Left lung (tissue), 4 donors: ENCODE measurements at regions not wholly inside any gene's neighbourhood (a gene's known extent, or its start where the extent isn't known, plus 50 kb on each side); places are given as distances from the start of the nearest gene placed in this dataset.
A peak's percentile ranks its signal among the peaks of the same experiment; 100 is the strongest.

Experiments used
- ATAC-seq: fragments of 200-7000 bp; cut with Tn5 transposase; one replicate; pipeline ENCODE4 v1.9.1; 2020; ENCODE audit warnings: moderate library complexity
- DNase-seq, 4 donors: peaks; one replicate each; pipeline ENCODE4 v3.0.0-alpha.2; 2013 to 2020
- H3K27ac ChIP-seq, 2 donors: fragments of 200-600 bp; sonication (generic) in 1 of 2; one replicate each; pipeline versions ENCODE4 v1.5.0 to v1.8.0; 2020 to 2021
- H3K27me3 ChIP-seq, 2 donors: fragments of 200-600 bp; sonication (generic) in 1 of 2; one replicate each; pipeline versions ENCODE4 v1.5.0 to v1.8.0; 2020 to 2021
- H3K36me3 ChIP-seq, 2 donors: fragments of 200-600 bp; sonication (generic) in 1 of 2; one replicate each; pipeline versions ENCODE4 v1.5.0 to v1.8.0; 2020 to 2021
- H3K4me1 ChIP-seq, 2 donors: fragments of 200-600 bp; one replicate each; pipeline ENCODE4 v1.8.0; 2021
- H3K4me3 ChIP-seq, 2 donors: fragments of 200-600 bp; sonication (generic) in 1 of 2; one replicate each; pipeline versions ENCODE4 v1.5.0 to v1.8.0; 2020 to 2021; ENCODE audit warnings: mild to moderate bottlenecking in 1 of 2
- H3K9me3 ChIP-seq, 2 donors: fragments of 200-600 bp; sonication (generic) in 1 of 2; one replicate each; pipeline versions ENCODE4 v1.5.0 to v1.8.0; 2020 to 2021
- intact Hi-C, 2 donors: fragments of 100-400 bp; cut with DNase I; formaldehyde crosslinking; loops; one replicate each; pipeline versions ENCODE4 v1.11.2 to v1.14.2; 2022
- TF ChIP-seq, protein P1 (sequence below), 2 donors: fragments of 200-600 bp; sonication (generic) in 1 of 2; IDR thresholded peaks; one replicate each; pipeline versions ENCODE4 v1.5.0 to v1.8.0; 2021; ENCODE audit warnings: antibody characterized with exemption in 2 of 2
- donor health status: DM: no; HTN: yes; CAD: no.
- donor health status: DM: no; HTN: no; CAD: no.

DNA sequence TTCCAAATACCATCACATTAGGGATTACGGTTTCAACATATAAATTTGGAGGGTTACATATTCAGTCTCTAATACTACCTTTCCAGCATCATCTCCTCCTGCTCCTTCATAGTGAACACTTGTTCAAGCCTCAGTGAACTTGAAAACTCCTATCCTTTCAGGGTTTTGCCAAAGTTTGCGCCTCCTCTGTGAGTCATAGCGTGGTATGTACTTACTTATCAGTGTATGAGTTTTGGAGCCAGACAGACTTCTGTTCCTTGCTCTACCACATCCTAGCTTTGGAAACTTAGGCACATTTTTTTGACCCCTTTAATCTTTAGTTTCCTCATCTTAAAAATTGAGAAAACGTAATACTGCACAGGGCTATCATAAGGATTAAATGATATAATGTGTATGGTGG is 160.1 kb upstream of the ZC3H12C start:
- no peak for DNase-seq
- intact Hi-C loops, result no loop called here

DNA sequence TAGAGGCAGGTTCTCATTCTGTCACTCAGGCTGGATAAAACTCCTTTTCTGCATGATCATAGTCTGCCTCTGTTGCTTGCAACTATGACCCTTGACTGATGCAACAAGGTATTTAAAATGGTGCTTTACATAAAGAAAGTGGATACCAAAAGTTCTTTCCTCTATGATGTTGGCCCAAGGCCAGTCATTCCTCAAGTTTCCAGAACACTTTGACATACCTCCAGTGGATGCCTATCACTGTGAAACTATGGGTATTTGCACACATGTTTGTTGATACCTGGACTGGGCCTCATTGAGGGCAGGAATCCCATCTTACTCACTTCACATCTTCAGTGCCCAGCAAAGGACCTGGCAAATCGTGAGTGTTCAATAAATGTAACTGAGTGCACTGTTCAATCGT is 159.0 kb upstream of the ZC3H12C start:
- H3K36me3 ChIP-seq, result no peaks in the 10 kb centered on the region
- no peak overlapping the region for H3K4me3 ChIP-seq
- ATAC-seq, result no peak
- intact Hi-C loops, result no loop called here
- DNase-seq, result no peak
- no peak overlapping the region for H3K27ac ChIP-seq
- TF ChIP-seq, protein P1, sequence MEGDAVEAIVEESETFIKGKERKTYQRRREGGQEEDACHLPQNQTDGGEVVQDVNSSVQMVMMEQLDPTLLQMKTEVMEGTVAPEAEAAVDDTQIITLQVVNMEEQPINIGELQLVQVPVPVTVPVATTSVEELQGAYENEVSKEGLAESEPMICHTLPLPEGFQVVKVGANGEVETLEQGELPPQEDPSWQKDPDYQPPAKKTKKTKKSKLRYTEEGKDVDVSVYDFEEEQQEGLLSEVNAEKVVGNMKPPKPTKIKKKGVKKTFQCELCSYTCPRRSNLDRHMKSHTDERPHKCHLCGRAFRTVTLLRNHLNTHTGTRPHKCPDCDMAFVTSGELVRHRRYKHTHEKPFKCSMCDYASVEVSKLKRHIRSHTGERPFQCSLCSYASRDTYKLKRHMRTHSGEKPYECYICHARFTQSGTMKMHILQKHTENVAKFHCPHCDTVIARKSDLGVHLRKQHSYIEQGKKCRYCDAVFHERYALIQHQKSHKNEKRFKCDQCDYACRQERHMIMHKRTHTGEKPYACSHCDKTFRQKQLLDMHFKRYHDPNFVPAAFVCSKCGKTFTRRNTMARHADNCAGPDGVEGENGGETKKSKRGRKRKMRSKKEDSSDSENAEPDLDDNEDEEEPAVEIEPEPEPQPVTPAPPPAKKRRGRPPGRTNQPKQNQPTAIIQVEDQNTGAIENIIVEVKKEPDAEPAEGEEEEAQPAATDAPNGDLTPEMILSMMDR (IDR thresholded peaks at IDR 0.05), result no peak
- no peaks in the 10 kb centered on the region for H3K9me3 ChIP-seq
- no peaks in the 10 kb centered on the region for H3K4me1 ChIP-seq
- no peaks in the 10 kb centered on the region for H3K27me3 ChIP-seq

More for the DNA sequence above, 160.1 kb upstream of the ZC3H12C start:
- H3K4me1 ChIP-seq, result no peaks in the 10 kb centered on the region
- H3K4me3 ChIP-seq, result no peak overlapping the region
- H3K9me3 ChIP-seq, result no peaks in the 10 kb centered on the region
- H3K27ac ChIP-seq, result no peak overlapping the region
- H3K27me3 ChIP-seq, result no peaks in the 10 kb centered on the region
- no peaks in the 10 kb centered on the region for H3K36me3 ChIP-seq
- ATAC-seq, result no peak
- TF ChIP-seq, protein P1 (IDR thresholded peaks at IDR 0.05), result no peak

DNA sequence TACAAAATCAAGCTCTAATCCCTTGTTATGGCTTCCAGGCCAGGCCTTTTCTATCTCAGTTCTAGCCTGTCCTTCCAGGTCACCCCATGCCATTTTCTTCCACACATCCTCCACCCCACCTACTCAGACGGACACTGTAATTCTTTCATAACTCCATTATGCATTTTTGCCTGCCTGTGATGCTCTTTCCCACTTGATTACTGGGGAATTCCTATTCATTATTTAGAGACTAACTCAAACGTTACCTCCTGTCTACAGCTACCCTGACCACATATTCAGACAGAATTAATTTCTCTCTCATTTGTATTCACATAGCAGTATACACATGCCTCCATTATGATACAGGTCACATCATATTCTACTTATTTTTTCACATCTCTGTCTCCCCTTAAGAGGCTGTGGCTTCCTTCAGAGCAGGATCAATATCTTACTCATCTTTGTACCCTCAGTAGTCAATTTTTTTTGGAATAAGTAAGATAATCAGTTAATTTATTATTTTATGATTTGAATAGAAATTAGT is 156.5 kb upstream of the ZC3H12C start:
- H3K9me3 ChIP-seq, result no peaks in the 10 kb centered on the region
- H3K36me3 ChIP-seq, result no peaks in the 10 kb centered on the region
- intact Hi-C loops, result loop anchor here in 1 of 2 donors (5.0 kb wide), 1 partner anchor 84 kb away; no protein-coding TSS in a partner anchor
- TF ChIP-seq, protein P1 (IDR thresholded peaks at IDR 0.05), result no peak
- no peak for DNase-seq
- no peaks in the 10 kb centered on the region for H3K4me1 ChIP-seq
- H3K4me3 ChIP-seq, result no peak overlapping the region
- no peak overlapping the region for H3K27ac ChIP-seq
- no peaks in the 10 kb centered on the region for H3K27me3 ChIP-seq
- no peak for ATAC-seq

DNA sequence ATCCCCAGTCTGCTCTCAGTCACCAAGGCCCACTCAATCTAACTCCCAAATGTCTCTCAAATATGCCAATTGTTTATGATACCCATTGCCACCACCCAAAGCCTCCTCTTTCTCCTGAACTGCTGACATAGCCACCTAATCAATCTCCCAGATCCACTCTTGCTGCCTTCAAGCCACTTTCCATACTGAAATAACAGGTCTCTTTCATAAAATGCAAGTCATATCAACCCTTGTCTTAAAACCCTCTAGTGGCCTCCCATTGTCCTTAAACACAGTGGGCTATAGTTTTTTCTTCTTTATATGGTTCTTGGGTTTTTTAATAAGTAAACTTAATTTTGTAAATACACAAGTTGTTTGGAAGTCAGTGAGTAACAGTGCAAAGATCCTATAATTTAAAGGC is 155.2 kb upstream of the ZC3H12C start:
- intact Hi-C loops, result loop anchor here in 1 of 2 donors (5.0 kb wide), 1 partner anchor 86 kb away; no protein-coding TSS in a partner anchor
- ATAC-seq, result no peak
- no peak for DNase-seq
- Histone ChIP-seq H3K9me3 (no peaks in the 10 kb centered on the region), H3K4me3 (no peak overlapping the region), H3K27me3 (no peaks in the 10 kb centered on the region), H3K36me3 (no peaks in the 10 kb centered on the region), H3K27ac (no peak overlapping the region), H3K4me1 (no peaks in the 10 kb centered on the region)
- TF ChIP-seq, protein P1 (IDR thresholded peaks at IDR 0.05), result no peak

DNA sequence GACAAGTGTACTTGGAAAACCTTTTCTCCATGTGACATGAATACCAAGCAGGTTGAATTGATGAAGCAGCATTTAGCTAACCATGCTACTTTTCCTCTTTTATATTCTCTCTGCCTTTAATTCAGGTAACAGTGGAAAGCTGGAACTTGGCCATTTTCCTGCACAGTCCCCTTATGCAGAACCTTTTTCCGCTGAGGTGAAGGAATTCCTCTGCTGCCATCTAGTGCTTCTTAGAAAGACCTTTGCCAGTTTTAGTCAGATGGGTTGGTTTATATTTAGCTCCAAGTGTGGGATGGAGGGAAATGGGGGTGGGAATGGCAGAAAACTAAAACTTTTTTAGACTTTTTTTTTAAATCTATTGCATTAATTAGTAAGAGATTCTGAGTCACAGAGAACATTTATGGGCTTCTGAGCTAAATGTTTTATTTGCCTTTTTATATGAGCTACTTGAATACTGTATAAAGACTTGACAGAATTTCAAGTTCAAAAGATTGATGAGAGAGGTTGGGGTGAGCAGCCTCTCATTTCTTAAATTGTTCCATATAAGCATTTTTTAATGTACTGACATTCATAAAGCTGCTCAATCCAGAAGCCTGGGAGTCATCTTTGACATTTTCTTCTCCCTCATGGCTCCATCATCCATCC is 153.9 kb upstream of the ZC3H12C start:
- no peaks in the 10 kb centered on the region for H3K36me3 ChIP-seq
- peak in 1 of 4 donors; percentile 66 for DNase-seq
- no peaks in the 10 kb centered on the region for H3K27me3 ChIP-seq
- H3K4me3 ChIP-seq, result no peak overlapping the region
- intact Hi-C loops, result loop anchor here in 1 of 2 donors (5.0 kb wide), 1 partner anchor 87 kb away; no protein-coding TSS in a partner anchor
- no peaks in the 10 kb centered on the region for H3K9me3 ChIP-seq
- no peak overlapping the region for H3K27ac ChIP-seq
- no peaks in the 10 kb centered on the region for H3K4me1 ChIP-seq
- peak; percentile 89 for ATAC-seq
- TF ChIP-seq, protein P1 (IDR thresholded peaks at IDR 0.05), result peak; percentile 40 to 44
